ENCODE measurements at regions not wholly inside any gene's neighbourhood (a gene's known extent, or its start where the extent isn't known, plus 50 kb on each side); places are given as distances from the start of the nearest gene placed in this dataset.

DNA sequence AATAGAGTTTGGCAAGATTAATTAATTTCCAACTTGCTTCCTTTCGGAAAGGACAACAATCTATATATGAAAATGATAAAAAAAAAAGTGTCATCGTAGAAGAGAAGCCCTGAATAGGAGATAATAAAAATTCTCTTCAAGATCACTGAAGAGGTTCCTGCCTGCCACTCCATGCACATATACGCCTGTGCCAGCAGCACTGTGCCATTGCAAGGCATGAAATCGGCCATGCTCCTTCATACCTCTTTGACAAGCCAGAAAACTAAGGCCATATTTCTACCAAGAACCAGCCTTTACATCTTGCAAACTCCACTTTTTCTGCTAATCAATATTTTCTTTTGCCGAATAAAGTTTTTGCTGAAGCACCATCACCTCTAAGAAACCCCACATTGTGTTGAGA, 365.5 kb downstream of the CXXC4 start:
- no peak overlapping the region for H2BK12ac ChIP-seq (ENCODE audit: insufficient read length, low read depth, low read length)
- no peak overlapping the region for H2BK120ac ChIP-seq (ENCODE audit: low read depth, low read length, poor library complexity, severe bottlenecking)
- no peak for DNase-seq
- H3K79me1 ChIP-seq (ENCODE audit: insufficient read depth, low read depth, low read length, poor library complexity, severe bottlenecking) = no peaks in the 10 kb centered on the region
- H2BK15ac ChIP-seq (ENCODE audit: low read depth, low read length) = no peak overlapping the region
- WGBS (ENCODE audit: extremely low coverage, insufficient read length, low lambda C conversion rate) = no CpG with 5 or more reads among the region's 5 CpGs
- no peak overlapping the region for H3K4ac ChIP-seq (ENCODE audit: low read depth, low read length)
- H4K20me1 ChIP-seq (ENCODE audit: control insufficient read depth, insufficient read depth, insufficient read length) = no peaks in the 10 kb centered on the region
- no peak overlapping the region for H3K23ac ChIP-seq (ENCODE audit: insufficient read length, low read depth, low read length)
- Mint-ChIP-seq H3K4me1 (no peaks in the 10 kb centered on the region), H3K27me3 (ENCODE audit: low read depth) (no peaks in the 10 kb centered on the region), H3K9me3 (no peaks in the 10 kb centered on the region; a peak in 1 of 5 replicates), H3K4me3 (no peak overlapping the region), H3K36me3 (ENCODE audit: insufficient read depth in 1 of 3, low read depth in 3 of 3) (no peaks in the 10 kb centered on the region), H3K27ac (no peak overlapping the region)
- no peaks in the 10 kb centered on the region for H3K4me1 ChIP-seq (ENCODE audit: insufficient read depth, low read length)
- H3K18ac ChIP-seq (ENCODE audit: insufficient read length, low read depth, low read length) = no peak overlapping the region
- no peaks in the 10 kb centered on the region for H3K23me2 ChIP-seq (ENCODE audit: insufficient read length, low read depth, low read length, poor library complexity, severe bottlenecking)
- H2AK5ac ChIP-seq (ENCODE audit: insufficient read length, low read length) = no peak overlapping the region
- no peak overlapping the region for H3K27ac ChIP-seq (ENCODE audit: insufficient read length, low read depth, low read length)
- H3K56ac ChIP-seq (ENCODE audit: insufficient read length, low read depth, low read length) = no peak overlapping the region
- no peaks in the 10 kb centered on the region for H3K79me2 ChIP-seq (ENCODE audit: insufficient read depth, low read length)
- no peak overlapping the region for H2BK20ac ChIP-seq (ENCODE audit: low read depth, low read length, poor library complexity, severe bottlenecking)
- H3K27me3 ChIP-seq (ENCODE audit: insufficient read depth, low read length) = no peaks in the 10 kb centered on the region
- no peak overlapping the region for H3K9ac ChIP-seq (ENCODE audit: extremely low read depth, insufficient read length, low read length)
- no peaks in the 10 kb centered on the region for H3K9me3 ChIP-seq (ENCODE audit: control insufficient read depth, low read depth, low read length)
- H2BK5ac ChIP-seq (ENCODE audit: insufficient read length, low read length) = no peak overlapping the region
- H3K4me2 ChIP-seq (ENCODE audit: insufficient read depth, insufficient read length, low read length) = no peak overlapping the region
- H2AFZ ChIP-seq (ENCODE audit: low read length) = no peak overlapping the region
- H4K5ac ChIP-seq (ENCODE audit: insufficient read length, low read depth, low read length) = no peak overlapping the region
- H4K91ac ChIP-seq (ENCODE audit: insufficient read length, low read depth, low read length) = no peak overlapping the region
- TF ChIP-seq, protein P1, sequence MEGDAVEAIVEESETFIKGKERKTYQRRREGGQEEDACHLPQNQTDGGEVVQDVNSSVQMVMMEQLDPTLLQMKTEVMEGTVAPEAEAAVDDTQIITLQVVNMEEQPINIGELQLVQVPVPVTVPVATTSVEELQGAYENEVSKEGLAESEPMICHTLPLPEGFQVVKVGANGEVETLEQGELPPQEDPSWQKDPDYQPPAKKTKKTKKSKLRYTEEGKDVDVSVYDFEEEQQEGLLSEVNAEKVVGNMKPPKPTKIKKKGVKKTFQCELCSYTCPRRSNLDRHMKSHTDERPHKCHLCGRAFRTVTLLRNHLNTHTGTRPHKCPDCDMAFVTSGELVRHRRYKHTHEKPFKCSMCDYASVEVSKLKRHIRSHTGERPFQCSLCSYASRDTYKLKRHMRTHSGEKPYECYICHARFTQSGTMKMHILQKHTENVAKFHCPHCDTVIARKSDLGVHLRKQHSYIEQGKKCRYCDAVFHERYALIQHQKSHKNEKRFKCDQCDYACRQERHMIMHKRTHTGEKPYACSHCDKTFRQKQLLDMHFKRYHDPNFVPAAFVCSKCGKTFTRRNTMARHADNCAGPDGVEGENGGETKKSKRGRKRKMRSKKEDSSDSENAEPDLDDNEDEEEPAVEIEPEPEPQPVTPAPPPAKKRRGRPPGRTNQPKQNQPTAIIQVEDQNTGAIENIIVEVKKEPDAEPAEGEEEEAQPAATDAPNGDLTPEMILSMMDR (conservative IDR thresholded peaks at IDR 0.05) = no peak
- H3K14ac ChIP-seq (ENCODE audit: insufficient read depth, low read length) = no peak overlapping the region
- no peak overlapping the region for H4K8ac ChIP-seq (replicated peaks; ENCODE audit: insufficient read length, low read depth, low read length)
- H3T11ph ChIP-seq (ENCODE audit: low read length) = no peak overlapping the region

Data from H9 (cell line).